ENCODE measurements at regions not wholly inside any gene's neighbourhood (a gene's known extent, or its start where the extent isn't known, plus 50 kb on each side); places are given as distances from the start of the nearest gene placed in this dataset.
"Not testable (repeated sequence)": the region's sequence is repeated elsewhere in the genome, so short reads cannot be mapped to it uniquely, and the experiment has no call there.

DNA sequence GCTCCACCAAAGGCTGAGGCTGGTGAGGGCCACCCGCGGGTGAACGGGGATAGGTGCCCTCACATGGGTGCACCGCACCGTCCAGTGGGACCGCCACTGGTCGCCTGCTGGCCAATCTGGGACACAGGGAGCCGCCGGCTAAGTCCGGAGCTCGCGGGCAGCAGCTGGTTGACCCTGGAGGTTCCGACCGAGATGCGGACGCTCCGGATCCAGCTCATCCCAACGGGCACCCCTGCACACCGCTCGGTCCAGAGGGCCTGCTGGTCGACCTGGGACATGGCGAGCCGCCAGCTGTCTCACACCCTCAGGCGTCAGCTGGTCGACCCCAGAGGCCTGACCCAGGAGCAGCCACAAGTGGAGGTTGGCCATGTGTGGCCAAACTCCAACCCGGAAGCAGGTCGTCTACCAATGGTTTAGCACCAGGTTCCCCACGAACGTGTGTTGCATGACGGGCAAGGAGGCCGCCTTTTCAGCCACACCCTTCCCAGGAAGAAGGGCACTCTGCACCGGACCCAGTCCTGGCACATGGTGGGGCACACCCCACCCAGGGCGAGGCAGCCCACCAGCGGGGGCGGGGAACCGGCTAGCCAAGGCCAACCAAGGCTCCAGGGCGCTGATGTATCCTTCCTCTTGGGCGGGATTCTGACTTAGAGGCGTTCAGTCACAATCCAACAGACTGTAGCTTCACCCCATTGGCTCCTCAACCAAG, 746.0 kb upstream of the DEFB115 start:
- no peak for DNase-seq

DNA sequence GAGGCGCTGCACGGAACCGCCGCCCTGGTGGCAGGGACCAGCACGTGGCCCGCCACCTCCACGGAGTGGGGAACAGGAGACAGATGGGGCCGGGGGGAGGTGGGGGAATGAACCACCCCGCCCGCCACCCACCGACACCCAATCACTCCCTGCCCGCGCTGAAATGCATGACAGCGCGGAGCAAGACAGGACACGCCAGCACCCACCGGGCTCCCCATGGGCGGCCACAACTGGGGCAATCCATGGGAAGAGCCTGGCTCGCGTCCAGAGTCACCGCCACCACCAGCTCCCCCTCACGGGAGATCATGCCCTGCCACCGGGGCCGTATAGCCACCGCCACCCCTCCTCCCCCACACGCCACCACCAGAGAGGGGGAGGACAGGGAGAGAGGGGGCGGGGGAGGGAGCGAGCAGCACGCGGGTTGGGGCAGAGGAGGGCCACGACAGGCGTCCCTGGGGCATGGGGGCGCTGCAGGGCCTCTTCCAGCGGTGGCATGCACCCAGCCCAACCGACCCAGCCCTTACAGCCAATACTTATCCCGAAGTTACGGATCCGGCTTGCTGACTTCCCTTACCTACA, 744.3 kb upstream of the DEFB115 start:
- no peak for DNase-seq

DNA sequence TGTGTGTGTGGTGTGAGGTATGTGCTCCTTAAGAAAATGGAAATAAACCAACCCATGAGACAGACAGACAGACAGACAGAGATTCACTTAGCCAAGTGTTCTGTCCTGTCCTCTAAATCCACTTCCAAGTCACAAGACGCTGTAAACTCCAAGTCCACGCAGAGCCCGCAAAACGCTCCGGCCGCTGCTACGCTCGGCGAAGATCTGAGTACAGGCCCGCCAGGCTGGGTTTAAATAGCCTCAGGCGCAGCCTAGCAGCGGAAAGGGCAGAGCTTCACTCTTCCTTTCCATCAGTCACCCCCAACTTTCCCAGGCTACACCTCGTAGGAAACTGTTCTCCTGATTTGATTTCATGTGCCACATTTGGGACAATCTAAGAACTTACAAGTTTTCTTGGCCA, 741.5 kb upstream of the DEFB115 start:
- DNase-seq: not testable (repeated sequence)

- DNase-seq: not testable (repeated sequence)
Measured at GRCh38 chr20:30518906-30519305, 738.6 kb upstream of the DEFB115 start.

- not testable (repeated sequence) for DNase-seq
Measured at GRCh38 chr20:30521686-30522415, 735.6 kb upstream of the DEFB115 start.

GRCh38 chr20:30524155-30524554, 733.3 kb upstream of the DEFB115 start:
- DNase-seq: not testable (repeated sequence)

DNA sequence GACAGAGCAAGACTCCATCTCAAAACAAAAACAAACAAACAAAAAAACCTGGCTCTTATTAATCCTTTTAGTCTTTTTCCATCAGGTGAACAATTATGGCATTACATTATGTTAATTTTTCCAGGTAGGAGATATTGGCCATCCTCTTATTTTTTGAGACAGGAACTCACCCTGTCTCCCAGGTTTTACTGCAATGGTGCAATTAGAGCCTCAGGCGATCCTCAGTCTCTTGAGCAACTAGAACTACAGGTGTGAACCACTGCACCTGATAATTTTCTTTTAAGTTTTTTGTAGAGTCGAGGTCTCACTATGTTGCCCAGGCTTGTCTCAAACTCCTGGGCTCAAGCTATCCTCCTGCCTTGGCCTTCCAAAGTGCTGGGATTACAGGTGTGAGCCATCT, 732.7 kb upstream of the DEFB115 start:
- DNase-seq: not testable (repeated sequence)

DNA sequence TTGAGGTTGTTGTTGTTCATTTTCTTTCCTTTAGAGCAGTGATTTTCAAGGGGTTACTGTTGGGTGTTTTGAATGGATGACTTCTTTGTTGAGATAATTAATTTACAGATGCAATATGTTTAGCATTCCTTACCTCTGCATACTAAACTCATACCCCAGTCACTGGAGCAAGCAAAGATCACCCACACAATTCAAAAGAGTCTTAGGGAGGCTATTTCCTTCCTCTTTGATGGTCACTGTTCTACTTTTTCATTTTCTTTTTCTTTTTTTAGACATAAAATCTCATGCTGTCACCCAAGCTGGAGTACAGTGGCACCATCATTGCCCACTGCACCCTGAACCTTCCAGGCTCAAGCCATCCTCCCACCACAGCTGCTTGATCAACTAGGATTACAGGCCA, 723.8 kb upstream of the DEFB115 start:
- not testable (repeated sequence) for DNase-seq

DNA sequence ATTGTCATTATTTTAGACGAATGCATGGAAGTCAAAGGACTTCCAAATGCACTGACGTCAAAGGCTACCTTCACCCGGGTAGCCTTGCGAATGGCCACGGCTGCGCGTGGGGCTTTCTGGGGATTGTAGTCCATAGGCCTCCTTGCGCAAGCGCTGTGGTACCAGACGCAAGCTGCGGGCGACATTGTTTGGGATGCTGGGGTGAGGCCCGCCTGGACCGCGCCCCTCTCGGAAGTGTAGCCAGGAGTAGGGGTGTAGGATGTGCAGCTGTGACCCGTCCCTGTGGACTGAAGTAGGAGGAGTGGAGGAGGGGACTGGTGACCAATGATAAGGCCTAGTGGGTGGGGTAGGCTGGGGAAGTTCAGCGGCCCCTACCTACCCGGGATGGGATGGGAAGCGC, 720.0 kb upstream of the DEFB115 start:
- not testable (repeated sequence) for DNase-seq

DNA sequence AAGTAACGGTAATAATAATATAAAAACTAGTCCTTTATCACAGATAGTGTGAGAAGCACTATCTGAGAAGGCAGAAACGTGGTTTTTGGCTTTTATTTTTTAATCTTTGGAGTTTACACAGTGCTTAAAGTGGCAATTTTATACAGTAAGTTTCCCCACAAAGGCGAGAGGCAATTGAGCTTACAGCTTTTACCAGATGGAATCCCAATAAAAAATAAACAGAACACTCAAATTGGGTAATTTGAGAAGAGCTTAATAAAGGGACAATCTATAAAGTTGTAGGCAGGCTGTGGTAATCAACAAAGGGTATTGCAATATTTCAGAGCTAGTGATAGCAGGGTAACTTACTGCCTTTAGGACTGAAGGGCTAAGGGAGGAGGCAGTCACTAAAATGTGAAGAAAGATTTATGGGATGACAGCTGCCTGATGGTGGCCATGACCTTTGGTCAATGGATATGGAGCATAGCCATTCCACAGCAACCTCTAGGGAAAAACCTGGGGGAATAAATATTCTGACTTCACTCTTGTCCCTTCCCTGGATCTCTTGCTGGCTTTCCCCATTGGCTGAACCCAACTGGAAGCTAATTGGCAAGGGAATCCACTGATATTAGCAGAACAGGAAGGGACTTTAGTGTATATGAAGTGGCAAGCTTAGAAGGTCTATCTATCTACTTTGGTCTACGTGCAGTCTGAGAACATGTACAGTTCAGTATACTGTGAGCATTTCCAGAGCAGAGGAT, 717.0 kb upstream of the DEFB115 start:
- not testable (repeated sequence) for DNase-seq

- not testable (repeated sequence) for DNase-seq
Measured at GRCh38 chr20:30551236-30551635, 706.2 kb upstream of the DEFB115 start.

DNA sequence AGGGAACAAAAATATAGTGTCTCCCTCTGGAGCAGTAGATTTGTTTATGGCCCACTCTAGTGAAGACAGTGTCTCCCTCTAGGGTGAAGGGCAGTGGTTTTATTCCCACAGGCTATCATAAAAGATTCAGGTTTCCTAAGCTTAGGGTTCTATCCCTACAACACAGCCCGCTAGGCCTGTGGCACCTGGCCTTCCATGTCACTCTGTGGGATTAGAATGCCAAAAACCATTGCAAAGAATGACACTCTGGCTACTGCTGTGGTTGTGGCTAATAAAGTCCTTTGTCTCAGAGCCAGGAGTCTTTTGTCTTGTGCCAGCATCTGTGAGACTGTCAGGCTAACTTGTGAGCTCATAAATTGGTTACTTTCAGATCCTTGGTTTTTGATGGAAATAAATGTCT, 700.7 kb upstream of the DEFB115 start:
- DNase-seq: not testable (repeated sequence)

DNA sequence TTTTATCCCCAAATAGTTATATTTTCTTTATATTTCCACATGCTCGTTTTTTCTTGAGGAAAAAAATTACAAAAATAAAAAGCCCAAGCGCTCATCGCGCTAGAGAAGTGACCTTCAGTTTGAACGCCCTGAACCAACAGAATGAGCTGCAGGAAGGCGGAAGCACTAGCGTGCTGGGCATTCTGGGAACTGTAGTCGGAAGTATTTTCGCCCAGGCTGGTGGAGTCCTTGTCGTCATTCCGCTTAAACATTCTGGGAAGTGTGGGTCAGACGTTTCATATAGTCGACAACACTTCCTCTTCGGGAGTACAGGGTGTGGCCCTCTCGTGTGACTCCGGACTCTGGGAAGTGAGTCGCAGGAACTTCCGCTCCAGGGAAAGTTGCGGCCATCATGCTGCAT, 692.4 kb upstream of the DEFB115 start:
- not testable (repeated sequence) for DNase-seq

DNA sequence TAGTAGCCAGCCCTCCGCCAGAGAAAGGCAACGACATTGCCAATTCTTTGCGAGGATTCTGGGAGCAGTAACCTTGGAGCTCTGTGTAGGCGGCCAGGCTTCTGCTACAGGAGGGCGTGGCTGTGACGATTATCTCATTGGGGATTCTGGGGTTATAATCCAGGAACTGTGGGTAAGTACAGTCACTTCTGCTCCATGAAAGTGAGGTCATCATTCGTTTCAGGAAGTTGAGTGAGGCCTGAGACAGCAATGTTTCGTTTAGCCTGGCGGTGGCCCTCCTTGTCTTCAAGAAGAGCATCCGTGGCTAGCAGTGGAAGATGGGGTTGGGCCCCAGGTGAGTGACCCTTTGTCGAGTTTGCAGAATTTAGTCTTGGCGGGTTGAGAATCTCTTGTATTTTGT, 687.6 kb upstream of the DEFB115 start:
- not testable (repeated sequence) for DNase-seq

GRCh38 chr20:30570622-30571021, 686.8 kb upstream of the DEFB115 start:
- DNase-seq: not testable (repeated sequence)

GRCh38 chr20:30574337-30574736, 683.1 kb upstream of the DEFB115 start:
- not testable (repeated sequence) for DNase-seq

- DNase-seq: not testable (repeated sequence)
Measured at GRCh38 chr20:30579069-30579468, 678.4 kb upstream of the DEFB115 start.

GRCh38 chr20:30579824-30580438, 677.5 kb upstream of the DEFB115 start:
- peak; percentile 83 for DNase-seq

DNA sequence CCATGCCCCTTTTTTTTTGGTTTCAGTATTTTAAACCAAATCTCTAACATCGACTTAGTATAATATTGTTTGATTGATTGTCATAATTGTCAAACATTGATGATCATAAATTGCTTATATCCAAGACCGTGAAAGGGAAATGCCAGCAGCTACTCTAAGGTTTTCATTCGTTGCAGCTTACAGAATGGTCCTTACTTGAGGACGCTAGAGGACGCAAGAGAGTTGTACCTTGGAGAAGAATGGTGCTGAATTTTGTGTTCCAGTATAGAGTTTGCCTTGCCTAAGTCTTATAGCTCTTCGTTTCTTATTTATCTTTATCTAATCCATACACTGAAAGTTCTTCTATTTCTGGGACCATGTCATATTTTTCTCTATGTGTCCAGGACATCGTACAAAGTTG, 675.6 kb upstream of the DEFB115 start:
- DNase-seq: not testable (repeated sequence)

- not testable (repeated sequence) for DNase-seq
Measured at GRCh38 chr20:30584403-30584802, 673.1 kb upstream of the DEFB115 start.

GRCh38 chr20:30585244-30585796, 672.1 kb upstream of the DEFB115 start:
- DNase-seq: peak; percentile 50

GRCh38 chr20:30586178-30586577, 671.3 kb upstream of the DEFB115 start:
- DNase-seq: not testable (repeated sequence)
